Naive thymus-derived CD8-positive, alpha-beta T cell (primary cell): ENCODE measurements at regions not wholly inside any gene's neighbourhood (a gene's known extent, or its start where the extent isn't known, plus 50 kb on each side); places are given as distances from the start of the nearest gene placed in this dataset.
"Not testable (repeated sequence)": the region's sequence is repeated elsewhere in the genome, so short reads cannot be mapped to it uniquely, and the experiment has no call there.

Experiments
- ATAC-seq, 2 donors: fragments of 150-1000 bp; cut with Tn5 transposase in 1 of 2; sonication (Bioruptor Pico), chemical (Tn5 transposase) in 1 of 2; 1 replicate in 1 of 2; 2 replicates in 1 of 2; pipeline ENCODE4 v1.10.0; 2021; ENCODE audit warnings: mild to moderate bottlenecking in 2 of 2, moderate library complexity in 2 of 2
- POLR2A ChIA-PET: fragments of 350-600 bp; sonication (Branson Sonifier 250); formaldehyde crosslinking; loops from one replicate; lab custom pipeline; 2021; ENCODE audit warnings: antibody characterized with exemption; lab: Charles Lee
- DNase-seq, 10 donors: peaks; one replicate each; pipeline versions ENCODE4 v3.0.0 to v3.0.0-alpha.2; 2020 to 2022
- H3K27ac Mint-ChIP-seq, 10 donors: one replicate each; pipeline ENCODE4 v1.8.0; 2020 to 2022; ENCODE audit warnings: mild to moderate bottlenecking in 10 of 10, mixed read lengths in 10 of 10, moderate library complexity in 4 of 10, inconsistent platforms in 1 of 10
- H3K27me3 Mint-ChIP-seq, 5 donors: one replicate each; pipeline ENCODE4 v1.8.0; 2021 to 2022; ENCODE audit warnings: mixed read lengths in 5 of 5
- H3K36me3 Mint-ChIP-seq, 3 donors: one replicate each; pipeline ENCODE4 v1.8.0; 2020 to 2022; ENCODE audit warnings: mixed read lengths in 3 of 3, mild to moderate bottlenecking in 2 of 3, inconsistent platforms in 1 of 3
- H3K4me1 Mint-ChIP-seq, 4 donors: one replicate each; pipeline ENCODE4 v1.8.0; 2021 to 2022; ENCODE audit warnings: mixed read lengths in 4 of 4
- H3K4me3 Mint-ChIP-seq, 10 donors: one replicate each; pipeline ENCODE4 v1.8.0; 2020 to 2022; ENCODE audit warnings: mild to moderate bottlenecking in 10 of 10, mixed read lengths in 10 of 10, moderate library complexity in 6 of 10, inconsistent platforms in 1 of 10
- H3K9me3 Mint-ChIP-seq, 9 donors: one replicate each; pipeline ENCODE4 v1.8.0; 2020 to 2022; ENCODE audit warnings: mixed read lengths in 9 of 9, mild to moderate bottlenecking in 3 of 9, inconsistent platforms in 1 of 9, moderate library complexity in 1 of 9

- H3K36me3 Mint-ChIP-seq, H3K4me3 Mint-ChIP-seq, POLR2A ChIA-PET, H3K4me1 Mint-ChIP-seq, H3K9me3 Mint-ChIP-seq, DNase-seq, H3K27me3 Mint-ChIP-seq, H3K27ac Mint-ChIP-seq, ATAC-seq: not testable (repeated sequence)
These were observed 169.8 kb downstream of the MRPL39 start for GRCh38 chr21:25437465-25437864.

- Mint-ChIP-seq H3K9me3 (no peaks in the 10 kb centered on the region), H3K4me1 (peaks cover 0 to 20% (median 0%) of the 10 kb centered on the region in 4 donors), H3K36me3 (no peaks in the 10 kb centered on the region), H3K27me3 (peaks cover 0 to 10% (median 1%) of the 10 kb centered on the region in 5 donors), H3K4me3 (no peak overlapping the region), H3K27ac (no peak overlapping the region)
- no peak for ATAC-seq
- DNase-seq = no peak
- POLR2A ChIA-PET = no interaction called here
These were observed 178.7 kb downstream of the MRPL39 start for GRCh38 chr21:25428537-25428936.

- DNase-seq (no peak), ATAC-seq (no peak)
- Mint-ChIP-seq H3K4me3 (no peak overlapping the region), H3K9me3 (no peaks in the 10 kb centered on the region), H3K36me3 (no peaks in the 10 kb centered on the region), H3K4me1 (peaks cover 0 to 20% (median 0%) of the 10 kb centered on the region in 4 donors), H3K27me3 (peaks cover 0 to 10% (median 1%) of the 10 kb centered on the region in 5 donors), H3K27ac (no peak overlapping the region)
- POLR2A ChIA-PET = no interaction called here
These were observed 179.5 kb downstream of the MRPL39 start for GRCh38 chr21:25427828-25428227.

- peaks cover under 1 to 25% (median 2%) of the 10 kb centered on the region in 4 donors for H3K4me1 Mint-ChIP-seq
- no peaks in the 10 kb centered on the region for H3K9me3 Mint-ChIP-seq
- ATAC-seq = no peak
- peaks cover 0 to 10% (median 1%) of the 10 kb centered on the region in 5 donors for H3K27me3 Mint-ChIP-seq
- H3K4me3 Mint-ChIP-seq = no peak overlapping the region
- no peak for DNase-seq
- H3K36me3 Mint-ChIP-seq = no peaks in the 10 kb centered on the region
- POLR2A ChIA-PET = no interaction called here
- H3K27ac Mint-ChIP-seq = no peak overlapping the region
These were observed 180.7 kb downstream of the MRPL39 start for GRCh38 chr21:25426580-25426979.

GRCh38 chr21:25425156-25425555 is 182.1 kb downstream of the MRPL39 start:
- no peak for ATAC-seq

GRCh38 chr21:25424634-25425033 is 182.6 kb downstream of the MRPL39 start:
- DNase-seq = no peak
- Mint-ChIP-seq H3K27ac (peak overlapping the region in 1 of 10 donors; percentile 36), H3K4me1 (peaks cover 3 to 34% (median 10%) of the 10 kb centered on the region in 4 donors), H3K27me3 (peaks cover 0 to 4% (median 0%) of the 10 kb centered on the region in 5 donors), H3K4me3 (no peak overlapping the region), H3K9me3 (no peaks in the 10 kb centered on the region), H3K36me3 (no peaks in the 10 kb centered on the region)
- ATAC-seq = no peak
- POLR2A ChIA-PET = no interaction called here

More at GRCh38 chr21:25425156-25425555, 182.1 kb downstream of the MRPL39 start:
- H3K27ac Mint-ChIP-seq = peak overlapping the region in 1 of 10 donors; percentile 36
- peaks cover 0 to 8% (median 0%) of the 10 kb centered on the region in 5 donors for H3K27me3 Mint-ChIP-seq
- POLR2A ChIA-PET = no interaction called here
- H3K4me3 Mint-ChIP-seq = no peak overlapping the region
- DNase-seq = no peak
- H3K9me3 Mint-ChIP-seq = no peaks in the 10 kb centered on the region
- H3K4me1 Mint-ChIP-seq = peaks cover 3 to 34% (median 10%) of the 10 kb centered on the region in 4 donors
- no peaks in the 10 kb centered on the region for H3K36me3 Mint-ChIP-seq

GRCh38 chr21:25424048-25424447 is 183.2 kb downstream of the MRPL39 start:
- peak overlapping the region in 1 of 10 donors; percentile 3 for H3K27ac Mint-ChIP-seq
- POLR2A ChIA-PET = no interaction called here
- H3K4me1 Mint-ChIP-seq = peaks cover 3 to 34% (median 10%) of the 10 kb centered on the region in 4 donors
- no peaks in the 10 kb centered on the region for H3K9me3 Mint-ChIP-seq
- peaks cover 0 to 1% (median 0%) of the 10 kb centered on the region in 5 donors for H3K27me3 Mint-ChIP-seq
- ATAC-seq (no peak), DNase-seq (no peak)
- H3K36me3 Mint-ChIP-seq = no peaks in the 10 kb centered on the region
- peak overlapping the region in 1 of 10 donors; percentile 3 for H3K4me3 Mint-ChIP-seq

- POLR2A ChIA-PET = no interaction called here
These were observed 184.4 kb downstream of the MRPL39 start for GRCh38 chr21:25422610-25423608.

GRCh38 chr21:25421321-25422028 is 185.8 kb downstream of the MRPL39 start:
- H3K27ac Mint-ChIP-seq = peak overlapping the region in 8 of 10 donors; percentile 7 to 77 (median 48)
- H3K27me3 Mint-ChIP-seq = peaks cover 0 to 3% (median 0%) of the 10 kb centered on the region in 5 donors
- no peaks in the 10 kb centered on the region for H3K9me3 Mint-ChIP-seq
- DNase-seq (peak in 9 of 10 donors; percentile 6 to 62 (median 38)), ATAC-seq (peak; percentile 87 to 93)
- peaks cover 3 to 24% (median 10%) of the 10 kb centered on the region in 4 donors for H3K4me1 Mint-ChIP-seq
- POLR2A ChIA-PET = no interaction called here
- H3K36me3 Mint-ChIP-seq = no peaks in the 10 kb centered on the region
- H3K4me3 Mint-ChIP-seq = peak overlapping the region in 5 of 10 donors; percentile 16 to 72 (median 46)

More at GRCh38 chr21:25422610-25423608, 184.4 kb downstream of the MRPL39 start:
- Mint-ChIP-seq H3K27me3 (peaks cover 0 to 1% (median 0%) of the 10 kb centered on the region in 5 donors), H3K36me3 (no peaks in the 10 kb centered on the region), H3K9me3 (no peaks in the 10 kb centered on the region), H3K4me1 (peaks cover 3 to 27% (median 10%) of the 10 kb centered on the region in 4 donors), H3K27ac (no peak overlapping the region), H3K4me3 (no peak overlapping the region)
- DNase-seq = no peak
- ATAC-seq = no peak

GRCh38 chr21:25420831-25421230 is 186.4 kb downstream of the MRPL39 start:
- H3K27ac Mint-ChIP-seq = peak overlapping the region in 2 of 10 donors; percentile 63 to 66
- ATAC-seq = no peak
- DNase-seq = no peak

GRCh38 chr21:25416669-25417068 is 190.6 kb downstream of the MRPL39 start:
- POLR2A ChIA-PET = no interaction called here

More at GRCh38 chr21:25420831-25421230, 186.4 kb downstream of the MRPL39 start:
- Mint-ChIP-seq H3K27me3 (peaks cover 0 to 3% (median 0%) of the 10 kb centered on the region in 5 donors), H3K36me3 (no peaks in the 10 kb centered on the region), H3K9me3 (no peaks in the 10 kb centered on the region), H3K4me3 (no peak overlapping the region), H3K4me1 (peaks cover 3 to 24% (median 10%) of the 10 kb centered on the region in 4 donors)
- POLR2A ChIA-PET = no interaction called here

GRCh38 chr21:25412100-25412499 is 195.2 kb downstream of the MRPL39 start:
- ATAC-seq = no peak

More at GRCh38 chr21:25416669-25417068, 190.6 kb downstream of the MRPL39 start:
- DNase-seq (no peak), ATAC-seq (no peak)
- Mint-ChIP-seq H3K27ac (no peak overlapping the region), H3K4me1 (peaks cover 3 to 11% (median 8%) of the 10 kb centered on the region in 4 donors), H3K9me3 (peaks cover 0 to 11% (median 0%) of the 10 kb centered on the region in 9 donors), H3K27me3 (peaks cover 0 to 3% (median 0%) of the 10 kb centered on the region in 5 donors), H3K36me3 (peaks cover 0 to 12% (median 4%) of the 10 kb centered on the region in 3 donors), H3K4me3 (no peak overlapping the region)

More at GRCh38 chr21:25412100-25412499, 195.2 kb downstream of the MRPL39 start:
- H3K27ac Mint-ChIP-seq = no peak overlapping the region
- POLR2A ChIA-PET = no interaction called here
- no peak overlapping the region for H3K4me3 Mint-ChIP-seq
- DNase-seq = no peak
- peaks cover 0 to 12% (median 4%) of the 10 kb centered on the region in 3 donors for H3K36me3 Mint-ChIP-seq
- H3K9me3 Mint-ChIP-seq = peaks cover 0 to 11% (median 0%) of the 10 kb centered on the region in 9 donors
- peaks cover 0 to 13% (median 0%) of the 10 kb centered on the region in 4 donors for H3K4me1 Mint-ChIP-seq
- peaks cover 0 to 5% (median 0%) of the 10 kb centered on the region in 5 donors for H3K27me3 Mint-ChIP-seq
